ENCODE measurements at regions not wholly inside any gene's neighbourhood (a gene's known extent, or its start where the extent isn't known, plus 50 kb on each side); places are given as distances from the start of the nearest gene placed in this dataset.

DNA sequence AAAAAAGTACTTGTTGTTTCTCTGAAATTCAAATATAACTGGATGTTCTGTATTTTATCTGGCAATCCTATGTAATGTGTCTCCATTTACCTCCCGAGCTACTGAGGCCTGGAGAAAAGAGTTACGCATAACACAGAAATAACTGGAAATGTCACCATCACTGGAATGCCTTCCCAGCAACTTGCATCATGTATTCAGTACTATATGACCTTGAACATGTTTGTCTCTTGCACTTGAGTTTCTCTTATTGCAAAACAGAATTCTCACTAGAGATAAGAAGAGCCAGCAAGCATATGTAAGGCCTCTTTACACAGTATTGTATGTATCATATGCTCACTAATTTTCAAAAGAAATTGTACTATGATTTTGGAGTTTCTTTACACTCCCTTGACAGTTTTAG, 99.6 kb upstream of the CTAGE1 start:
- TF ChIP-seq POLR2A (IDR thresholded peaks at IDR 0.05; ENCODE audit: low read length) (no peak), GATA1 (IDR thresholded peaks at IDR 0.05; ENCODE audit: low read depth, low read length) (no peak)

Data from erythroblast (primary cell).